G401.6 (cell line): ENCODE measurements at regions not wholly inside any gene's neighbourhood (a gene's known extent, or its start where the extent isn't known, plus 50 kb on each side); places are given as distances from the start of the nearest gene placed in this dataset.

ENCODE experiments used
- FAIRE-seq: peaks from 2 replicates; lab custom pipeline; 2012; peaks lifted over from hg19 to GRCh38; lab: Jason Lieb, UNC

DNA sequence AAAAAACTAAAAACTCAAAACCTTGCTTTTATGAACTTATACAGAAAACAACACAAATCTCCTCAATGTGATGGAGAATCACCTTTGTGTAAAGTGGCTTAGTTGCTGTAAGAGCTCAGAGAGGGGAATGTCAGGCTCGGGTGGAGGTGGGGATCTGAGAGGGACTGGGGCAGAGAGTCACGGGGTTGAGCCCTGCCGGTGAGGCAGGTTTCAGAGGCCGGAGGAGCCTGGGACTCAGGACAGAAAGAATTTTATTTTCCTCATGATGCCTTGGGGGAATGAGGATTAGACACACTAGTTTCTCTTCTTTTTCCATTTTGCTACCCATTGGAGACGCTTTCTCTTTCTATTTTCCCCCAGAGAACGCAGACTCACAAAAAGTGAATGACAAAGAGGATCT lies 252.3 kb upstream of the FOXQ1 start:
- no peak for FAIRE-seq

DNA sequence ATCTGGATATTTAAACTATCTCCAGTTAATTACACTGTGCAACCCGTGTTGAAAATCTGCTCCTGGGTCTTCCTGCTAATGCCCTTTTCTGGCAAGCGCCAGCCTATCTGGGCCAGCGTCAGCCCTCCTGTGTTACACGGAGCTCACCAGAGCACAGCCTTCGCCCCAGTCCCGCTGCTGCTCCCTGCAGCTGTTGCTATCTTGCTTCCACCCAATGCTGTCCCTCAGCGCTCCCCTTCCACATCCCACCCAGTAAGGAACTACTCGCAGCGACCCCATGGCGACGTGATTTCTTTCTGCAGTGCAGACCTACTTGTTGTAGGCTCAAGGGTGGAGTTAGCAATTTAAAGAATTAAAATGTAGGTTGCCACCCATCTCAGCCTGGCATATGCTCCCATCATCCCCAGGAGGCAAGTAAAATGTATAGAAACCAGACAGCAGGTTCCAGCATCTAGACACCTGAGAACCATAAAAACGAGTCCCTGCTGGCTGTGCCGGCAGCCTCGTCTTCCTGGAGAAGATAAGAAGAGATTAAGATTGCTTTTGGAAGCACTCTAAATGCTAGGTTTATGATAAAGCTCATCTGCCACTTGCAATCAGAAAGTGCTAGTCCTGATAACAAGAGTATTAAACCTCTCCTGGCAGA lies 254.3 kb upstream of the FOXQ1 start:
- no peak for FAIRE-seq

DNA sequence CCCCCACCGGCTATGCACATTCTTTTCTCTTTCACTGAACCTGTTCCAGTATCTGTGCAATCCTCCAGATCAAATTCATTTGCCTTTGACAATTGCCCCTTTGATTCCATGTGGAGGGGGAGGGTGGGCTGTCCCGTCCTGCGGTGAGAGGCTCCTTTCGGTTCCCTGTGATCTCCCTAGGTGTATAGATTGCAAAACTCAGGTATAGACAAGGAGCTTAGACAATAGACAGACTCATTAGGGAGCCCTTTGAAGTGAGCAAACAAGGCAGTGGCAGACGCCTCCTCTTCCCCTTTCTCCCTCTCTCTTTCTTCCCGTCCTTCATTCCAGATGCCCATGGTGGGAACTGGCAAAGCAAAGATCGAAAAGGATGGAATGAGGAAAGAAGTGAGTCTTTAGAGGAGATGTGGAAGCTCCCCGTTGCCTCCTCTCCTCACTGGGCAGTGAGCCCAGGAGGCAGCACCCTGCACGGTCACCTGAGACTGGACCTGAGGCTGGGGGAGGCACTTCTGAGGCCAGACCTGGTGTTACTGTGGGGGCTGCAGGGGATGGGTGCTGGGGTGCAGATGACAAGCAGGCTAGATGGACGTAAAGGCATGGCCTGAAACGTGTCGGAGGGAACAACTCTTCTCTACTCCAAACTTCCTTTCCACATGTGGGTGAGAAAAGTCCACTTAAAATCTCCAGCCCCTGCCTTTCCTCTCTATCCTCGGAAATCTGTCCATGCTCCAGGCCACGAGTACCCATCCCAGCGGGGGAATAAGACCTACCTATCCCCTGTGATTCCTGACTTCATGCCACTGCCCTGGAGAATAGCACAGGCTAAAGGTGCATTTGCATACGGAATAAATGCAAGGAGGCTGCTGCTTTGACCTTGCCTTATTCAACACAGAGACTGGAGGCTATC lies 256.6 kb upstream of the FOXQ1 start:
- FAIRE-seq: no peak

DNA sequence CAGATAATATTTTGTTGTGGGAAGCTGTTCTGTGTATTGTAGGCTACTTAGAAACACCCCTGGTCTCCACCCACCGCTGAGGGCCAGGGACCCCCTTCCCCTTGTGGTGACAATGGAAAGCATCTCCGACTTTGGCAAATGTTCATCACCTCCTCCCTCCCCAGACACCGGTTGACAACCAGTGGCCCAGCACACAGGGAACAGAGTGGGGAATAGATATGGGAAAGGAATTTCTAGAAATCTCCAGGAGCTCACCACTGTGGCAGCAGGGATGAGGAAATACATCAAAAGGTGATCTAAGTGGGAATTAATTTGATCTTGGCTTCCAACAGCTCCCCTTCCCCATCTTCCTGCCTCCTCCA lies 257.3 kb upstream of the FOXQ1 start:
- FAIRE-seq: no peak

DNA sequence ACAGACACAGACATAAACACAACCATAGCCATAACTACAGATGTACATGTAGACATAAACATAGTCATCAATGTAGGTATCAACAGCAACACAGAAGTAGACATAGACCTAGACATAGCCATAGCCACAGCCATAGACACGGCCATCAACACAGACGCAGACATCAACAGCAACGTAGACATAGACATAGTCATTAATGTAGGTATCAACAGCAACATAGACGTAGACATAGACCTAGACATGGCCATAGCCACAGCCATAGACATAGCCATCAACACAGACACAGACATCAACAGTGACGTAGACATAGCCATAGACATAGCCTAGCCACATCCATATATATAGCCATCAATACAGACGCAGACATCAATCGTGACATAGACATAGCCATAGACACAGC lies 258.3 kb upstream of the FOXQ1 start:
- no peak for FAIRE-seq

DNA sequence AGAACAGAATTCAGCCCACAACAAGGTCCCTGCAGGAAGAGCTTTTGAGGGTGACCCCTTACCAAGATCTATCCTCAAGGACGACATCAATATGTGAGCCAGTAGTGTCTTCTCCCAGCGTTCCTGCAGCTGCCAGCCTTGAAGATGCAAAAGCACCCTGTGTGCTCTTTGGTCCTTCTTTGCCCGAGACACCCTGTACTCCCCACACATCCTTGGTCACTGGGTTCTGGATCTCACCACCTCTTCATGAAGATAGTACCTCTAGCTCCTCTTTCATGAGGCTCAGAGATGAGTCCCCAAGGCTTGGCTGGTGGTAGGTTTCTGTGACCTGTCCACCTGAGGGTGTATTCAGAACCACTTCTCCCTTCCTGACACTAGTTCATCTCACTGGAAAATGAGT lies 259.6 kb upstream of the FOXQ1 start:
- FAIRE-seq: no peak

DNA sequence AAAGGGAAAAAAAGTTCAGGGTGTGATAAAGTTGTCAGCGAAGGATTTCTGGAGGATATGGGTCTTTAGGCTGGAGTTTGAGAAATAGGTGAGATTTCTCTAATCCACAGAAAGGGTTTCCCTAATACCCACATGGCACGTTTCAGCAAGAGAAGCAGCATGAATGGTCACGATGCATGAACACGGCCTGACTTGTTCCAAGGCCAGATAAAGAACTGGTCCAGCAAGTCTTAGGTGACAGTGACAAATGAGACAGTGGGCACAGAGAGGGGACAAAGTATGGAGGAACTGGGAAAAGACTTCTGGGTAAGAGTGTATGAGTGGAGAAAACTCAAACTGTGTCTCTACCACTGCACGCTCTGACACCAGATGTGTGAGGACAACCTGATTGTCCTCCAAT lies 262.0 kb upstream of the FOXQ1 start:
- no peak for FAIRE-seq

DNA sequence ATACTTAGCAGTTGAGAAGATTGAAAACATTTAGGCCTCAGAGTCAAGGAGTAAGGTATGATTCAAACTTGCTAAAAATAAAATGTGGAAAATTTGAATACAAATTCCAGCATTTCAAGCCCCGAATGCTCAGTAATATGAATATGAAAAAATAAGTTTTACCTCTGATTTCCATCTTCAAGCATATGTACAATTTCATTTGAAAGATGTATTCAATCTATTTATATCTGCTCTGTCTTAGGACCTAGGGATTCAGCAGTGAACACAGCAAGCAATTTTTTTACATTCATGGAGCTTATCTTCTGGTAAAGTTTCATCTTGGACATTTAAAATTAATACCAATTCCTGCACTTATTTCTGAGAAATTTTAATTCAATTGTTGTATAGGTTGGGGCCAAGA lies 262.7 kb upstream of the FOXQ1 start:
- FAIRE-seq: no peak

DNA sequence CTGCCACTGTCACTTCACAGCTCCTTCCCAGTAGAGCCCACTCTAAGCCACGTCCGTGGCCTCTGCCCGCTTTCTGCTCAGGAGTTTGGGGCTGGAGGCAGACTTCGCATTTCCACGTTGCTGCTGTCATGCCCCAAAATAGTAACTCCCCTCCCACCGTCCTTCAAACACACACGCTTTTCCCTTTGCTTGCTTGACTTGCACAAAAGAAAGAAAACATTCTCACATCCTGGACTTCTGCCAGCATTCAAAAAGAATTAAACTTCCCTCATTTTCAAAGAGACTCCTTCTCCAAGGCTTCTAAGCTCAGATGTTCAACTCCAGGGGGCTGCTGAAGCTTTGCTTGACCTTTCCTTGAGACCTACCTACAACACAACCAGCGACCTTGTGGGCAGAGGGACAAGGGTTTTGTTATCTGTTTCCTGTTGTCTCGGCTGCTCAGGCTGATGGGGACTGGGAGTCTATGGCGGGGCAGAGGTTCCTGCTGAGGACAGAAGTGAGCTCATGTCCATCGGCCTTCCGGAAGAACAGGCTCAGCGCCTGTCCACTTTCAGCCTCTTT lies 263.8 kb upstream of the FOXQ1 start:
- FAIRE-seq: no peak

DNA sequence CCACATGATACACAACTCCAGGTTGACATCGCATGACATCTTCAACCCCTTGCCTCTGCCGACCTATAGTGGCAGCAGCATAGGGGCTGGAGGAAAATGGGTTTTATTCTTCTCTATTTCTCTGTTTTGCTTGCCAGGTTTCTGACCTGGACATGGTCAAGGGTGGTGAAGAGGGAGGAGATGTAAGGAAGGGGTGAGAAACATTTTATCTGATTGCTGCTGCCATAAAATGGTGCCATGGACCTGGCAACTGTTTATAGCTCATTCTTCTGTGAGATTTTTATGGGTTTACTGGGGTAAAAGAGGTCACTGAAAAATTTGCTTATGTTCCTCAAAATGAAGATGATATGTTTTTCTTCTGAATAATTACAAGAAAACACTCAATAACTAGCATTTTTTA lies 266.7 kb upstream of the FOXQ1 start:
- no peak for FAIRE-seq

DNA sequence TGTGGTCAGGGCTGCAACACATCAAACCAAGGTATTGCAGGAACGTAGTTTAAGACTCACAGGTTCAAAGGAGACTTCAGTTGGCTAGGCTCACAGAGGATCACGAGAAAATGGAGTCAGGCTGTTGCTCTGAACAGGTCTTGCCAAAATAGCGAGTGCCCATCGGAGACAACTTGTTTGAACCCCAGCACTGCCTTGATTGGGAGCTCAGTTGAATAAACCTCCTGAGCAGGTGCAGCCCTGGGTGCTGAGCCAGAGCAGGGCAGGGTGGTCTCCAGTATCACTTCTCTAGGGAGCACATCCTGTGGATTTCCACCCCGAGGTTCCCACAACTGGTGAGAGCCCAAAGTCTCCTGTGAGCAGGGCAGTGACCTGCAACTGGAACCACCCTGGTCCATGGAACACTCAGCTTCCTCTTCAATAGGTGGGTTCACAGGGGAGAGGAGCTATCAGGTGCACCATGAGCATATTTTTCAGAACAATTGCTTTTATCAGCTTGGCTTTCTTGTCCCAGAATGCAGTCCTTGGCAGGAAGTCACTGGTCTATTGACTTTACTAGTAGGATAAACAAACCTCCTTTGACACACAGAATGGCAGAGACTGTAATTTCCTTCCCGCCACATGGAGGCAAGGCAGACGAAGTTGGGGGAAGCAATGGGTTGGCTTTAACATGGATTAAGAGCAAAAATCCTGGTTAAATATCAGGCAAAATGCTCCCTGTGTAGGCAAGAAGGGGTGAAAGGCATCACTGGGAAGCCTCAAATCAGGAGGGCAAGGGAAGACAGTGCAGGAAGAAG lies 267.7 kb upstream of the FOXQ1 start:
- FAIRE-seq: no peak

DNA sequence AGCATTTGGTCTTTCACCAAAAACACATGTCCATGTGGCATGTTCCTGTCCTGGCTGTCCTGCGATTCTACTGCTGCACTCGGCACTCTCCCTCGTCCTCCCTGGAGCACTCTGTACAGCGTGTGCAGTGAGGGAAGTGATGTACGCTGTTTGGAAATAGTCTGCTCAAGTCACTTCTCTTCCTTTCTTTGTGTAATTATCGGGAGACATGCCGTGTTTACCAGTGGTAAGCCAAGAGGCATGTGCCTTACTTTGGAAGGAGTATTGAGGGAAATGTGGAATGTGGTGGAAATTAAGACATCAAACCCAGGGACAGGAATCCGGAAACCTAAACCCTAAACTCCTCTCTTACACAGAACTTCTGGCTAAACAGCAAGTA lies 268.5 kb upstream of the FOXQ1 start:
- no peak for FAIRE-seq

DNA sequence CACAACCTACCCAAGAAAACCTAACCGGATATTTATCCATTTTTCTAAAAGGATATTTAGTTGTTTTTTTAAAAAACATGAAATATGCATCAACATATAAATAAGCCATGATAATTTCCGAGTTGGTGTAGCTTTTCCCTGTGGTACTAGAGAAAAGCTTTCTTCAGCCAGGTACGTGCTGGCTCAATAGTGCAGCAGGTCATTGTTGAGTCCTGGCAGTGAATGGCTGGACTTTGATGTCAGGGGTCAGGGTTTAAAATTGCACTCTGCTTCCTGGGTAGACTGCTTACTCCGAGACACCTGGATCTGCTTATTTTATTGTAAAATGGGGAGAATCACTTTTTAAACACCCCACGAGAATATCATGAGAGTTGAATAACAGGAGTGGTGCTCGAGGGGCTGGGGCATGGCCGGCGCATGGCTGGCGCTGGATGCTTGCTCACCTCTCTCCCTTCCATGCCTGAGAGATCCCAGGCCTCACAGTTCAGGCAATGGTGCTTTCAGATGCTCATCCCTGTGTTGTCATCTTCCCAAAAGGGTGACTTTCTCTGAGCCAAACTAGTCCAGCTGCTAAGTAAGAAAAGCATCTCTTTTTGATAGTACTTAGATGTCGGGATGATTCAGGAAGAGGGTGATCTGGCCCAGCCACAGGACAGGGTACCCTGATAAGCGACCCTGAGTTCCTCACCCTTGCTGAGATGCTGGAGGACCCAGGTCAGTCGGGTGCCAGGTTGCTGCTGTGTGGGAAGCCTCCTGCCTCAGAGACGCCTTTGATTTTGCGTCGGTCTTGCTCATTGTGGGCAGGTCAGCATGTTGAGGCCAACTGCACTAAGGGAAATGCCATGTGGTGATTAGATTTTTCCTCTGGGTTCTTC lies 269.1 kb upstream of the FOXQ1 start:
- no peak for FAIRE-seq

DNA sequence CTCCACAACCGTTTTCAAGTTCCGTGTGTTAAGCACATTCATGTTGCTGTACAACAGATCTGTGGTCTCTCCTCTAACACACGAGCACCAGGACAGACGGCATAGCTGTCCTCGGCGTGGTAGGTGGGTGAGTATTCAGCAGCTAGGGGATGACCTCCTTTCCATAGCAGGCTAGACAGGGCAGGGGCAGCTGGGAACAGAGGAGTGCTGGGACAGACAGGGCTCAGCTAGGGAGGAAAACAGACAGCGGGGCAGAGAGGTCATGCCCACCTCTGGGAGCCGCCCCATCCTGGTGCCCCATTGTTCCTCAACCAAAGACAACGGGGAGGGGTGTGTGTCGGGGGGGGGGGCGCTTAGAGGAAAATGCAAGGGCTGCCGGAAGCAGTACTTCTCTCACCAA lies 271.5 kb upstream of the FOXQ1 start:
- FAIRE-seq: no peak

DNA sequence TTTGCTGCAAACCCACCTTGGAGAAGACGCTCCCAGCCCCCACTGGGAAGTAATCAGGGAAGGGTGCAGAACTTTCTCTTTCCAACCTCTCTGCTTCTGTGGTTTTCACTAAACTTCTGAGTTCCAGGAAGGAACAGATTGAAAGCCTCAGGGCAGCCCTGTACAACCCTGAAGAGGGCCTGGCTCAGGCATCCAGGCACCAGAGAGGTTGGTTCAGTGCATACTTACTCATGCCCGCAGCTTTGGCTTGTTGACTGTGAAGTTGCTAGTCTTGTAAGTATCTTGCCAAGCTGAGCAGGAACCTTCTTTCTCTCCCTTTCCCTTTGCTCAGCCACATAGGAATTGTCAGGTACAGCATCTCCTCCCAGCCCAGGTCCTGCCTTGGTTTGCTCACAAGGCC lies 272.2 kb upstream of the FOXQ1 start:
- no peak for FAIRE-seq

DNA sequence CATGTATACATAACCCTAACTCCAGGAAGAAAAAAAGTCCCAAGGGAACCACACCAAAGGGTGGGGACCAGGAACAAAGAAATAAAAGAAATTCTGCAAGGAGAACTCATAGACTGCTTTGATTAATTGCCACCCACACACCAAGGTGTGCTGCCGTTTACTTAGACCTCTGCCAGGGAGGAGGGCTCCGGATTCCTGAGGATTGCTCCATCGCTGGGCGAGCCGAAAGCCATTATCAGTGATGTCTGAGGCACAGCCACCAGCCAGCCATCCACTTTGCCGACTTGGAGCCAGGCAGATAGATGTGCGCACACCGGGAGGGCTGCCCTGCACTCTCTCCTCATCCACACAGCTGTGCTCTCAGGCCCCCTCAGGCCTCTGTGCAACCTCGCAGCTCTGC lies 272.7 kb upstream of the FOXQ1 start:
- no peak for FAIRE-seq

DNA sequence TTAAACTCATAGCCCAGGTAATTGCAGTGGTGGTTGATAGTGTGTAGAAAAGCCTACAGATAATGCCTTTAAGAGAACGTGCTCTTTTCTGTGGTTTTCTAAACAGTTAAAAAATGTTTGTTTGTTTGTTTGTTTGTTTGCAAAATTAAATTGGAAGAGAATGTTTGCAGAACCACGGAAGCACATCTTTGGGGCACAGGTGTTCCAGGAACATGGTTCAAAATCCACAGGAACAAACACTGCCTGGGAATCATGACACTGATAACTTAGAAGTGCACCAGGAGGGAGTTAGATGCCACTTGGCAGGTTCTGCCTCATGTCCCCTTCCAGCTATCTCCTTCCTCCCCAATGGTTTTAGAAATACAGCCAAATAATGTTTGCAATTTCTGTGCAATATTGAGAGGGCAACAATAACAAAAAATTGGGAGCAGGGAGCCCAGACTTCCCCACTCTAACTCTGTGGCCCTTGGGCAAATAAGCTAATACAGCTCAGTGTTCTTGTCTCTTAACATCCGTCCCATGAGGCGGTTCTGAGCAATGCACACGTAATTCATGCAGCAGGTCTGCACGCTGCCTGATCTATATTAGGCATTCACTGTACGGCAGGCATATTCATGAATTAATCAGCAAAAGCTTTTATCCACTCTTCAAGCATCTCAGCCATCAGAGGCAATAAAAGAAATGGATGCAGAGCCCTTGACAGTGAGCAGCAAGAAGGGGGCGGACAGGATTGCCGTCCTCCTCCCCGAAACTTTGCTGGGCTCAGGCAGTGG lies 274.3 kb upstream of the FOXQ1 start:
- no peak for FAIRE-seq

DNA sequence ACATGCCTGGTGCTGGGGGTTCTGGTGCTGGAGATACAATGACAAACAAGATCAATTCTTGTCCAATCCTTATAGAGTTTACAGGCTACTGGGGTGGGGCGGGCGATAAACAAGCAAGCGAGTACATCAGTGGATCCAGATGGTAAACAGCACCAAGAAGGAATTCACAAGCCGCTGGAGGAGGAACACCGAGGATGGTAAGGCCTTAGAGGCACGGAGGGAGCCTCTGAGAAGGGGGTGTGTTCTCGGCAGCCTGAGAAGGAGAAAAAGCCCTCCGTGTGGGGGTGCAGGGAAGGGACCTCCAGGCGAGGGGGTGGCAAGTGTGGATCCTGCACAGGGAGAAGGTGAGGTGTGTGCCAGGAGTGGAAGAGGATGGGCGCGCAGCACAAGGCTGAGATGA lies 276.5 kb upstream of the FOXQ1 start:
- no peak for FAIRE-seq

DNA sequence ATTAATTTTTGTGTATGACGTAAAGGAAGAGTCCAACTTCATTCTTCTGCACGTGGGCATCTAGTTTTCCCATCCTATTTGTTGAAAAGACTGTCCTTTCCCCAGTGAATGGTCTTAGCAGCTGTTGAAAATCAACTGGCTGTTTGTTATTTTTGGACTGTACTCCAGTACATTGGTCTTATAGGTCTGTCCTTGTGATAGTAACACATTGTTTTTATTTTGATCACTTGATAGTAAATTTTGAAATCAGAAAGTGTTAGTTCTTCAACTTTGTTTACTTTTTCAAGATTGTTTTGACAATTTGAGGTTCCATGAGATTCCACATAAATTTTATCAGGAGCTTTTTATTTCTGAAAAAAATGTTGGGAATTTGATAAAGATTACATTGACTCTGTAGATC lies 280.2 kb upstream of the FOXQ1 start:
- FAIRE-seq: no peak

DNA sequence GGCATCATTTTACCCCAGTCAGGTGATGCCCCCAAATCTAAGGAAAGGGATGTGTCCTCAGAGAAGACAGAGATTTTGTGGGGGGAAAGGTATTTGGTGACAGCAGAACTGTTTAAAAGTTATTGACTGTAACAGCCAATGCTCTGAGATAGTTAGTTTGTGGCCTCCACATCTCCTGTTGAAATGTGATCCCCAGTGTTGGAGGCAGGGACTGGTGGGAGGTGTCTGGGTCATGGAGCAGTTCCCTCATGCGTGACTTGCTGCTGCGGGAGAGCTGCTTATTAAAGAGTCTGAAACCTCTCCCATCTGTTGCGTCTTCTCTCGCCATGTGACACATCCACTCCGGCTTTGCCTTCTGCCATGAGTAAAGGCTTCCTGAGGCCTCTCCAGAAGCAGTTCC lies 282.8 kb upstream of the FOXQ1 start:
- no peak for FAIRE-seq

DNA sequence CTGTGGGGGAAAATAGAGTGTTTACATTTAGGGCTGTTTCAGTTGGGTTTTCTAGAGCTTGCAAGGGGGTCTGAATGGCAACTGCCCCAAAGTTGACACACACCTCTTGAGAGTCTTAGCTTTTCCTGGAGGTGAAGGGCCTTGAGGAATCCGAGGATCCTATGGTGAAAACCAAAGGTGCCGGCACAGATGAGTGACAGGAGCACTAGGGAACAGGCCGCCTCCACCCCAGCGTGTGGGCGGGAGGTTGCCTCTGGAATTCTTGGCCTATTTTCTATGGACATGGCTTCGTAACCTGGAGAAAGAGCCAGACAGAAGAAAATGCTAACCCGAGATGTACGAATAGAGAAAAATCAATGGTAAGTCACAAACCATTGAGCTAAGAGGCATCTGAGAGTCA lies 283.2 kb upstream of the FOXQ1 start:
- FAIRE-seq: no peak
